ENCODE measurements at regions not wholly inside any gene's neighbourhood (a gene's known extent, or its start where the extent isn't known, plus 50 kb on each side); places are given as distances from the start of the nearest gene placed in this dataset.
"Not testable (repeated sequence)": the region's sequence is repeated elsewhere in the genome, so short reads cannot be mapped to it uniquely, and the experiment has no call there.

GRCh38 chr14:28820677-28821076 lies 54.1 kb downstream of the FOXG1 start:
- Mint-ChIP-seq H3K9me3 (peaks cover 17% of the 10 kb centered on the region), H3K27ac (no peak overlapping the region), H3K4me3 (no peak overlapping the region), H3K4me1 (no peaks in the 10 kb centered on the region), H3K36me3 (no peaks in the 10 kb centered on the region)
- no peak for DNase-seq (ENCODE audit: low spot score in 2 of 2)
- no peak for ATAC-seq

GRCh38 chr14:28821993-28822392 lies 55.4 kb downstream of the FOXG1 start:
- Mint-ChIP-seq H3K4me3 (no peak overlapping the region), H3K9me3 (peaks cover 24% of the 10 kb centered on the region), H3K36me3 (no peaks in the 10 kb centered on the region), H3K4me1 (no peaks in the 10 kb centered on the region), H3K27ac (no peak overlapping the region)
- DNase-seq (ENCODE audit: low spot score in 2 of 2) (no peak), ATAC-seq (no peak)

- no peak for DNase-seq (ENCODE audit: low spot score in 2 of 2)
- no peak overlapping the region for H3K27ac Mint-ChIP-seq
- ATAC-seq, result no peak
- no peaks in the 10 kb centered on the region for H3K36me3 Mint-ChIP-seq
- H3K4me1 Mint-ChIP-seq, result no peaks in the 10 kb centered on the region
- H3K4me3 Mint-ChIP-seq, result no peak overlapping the region
- H3K9me3 Mint-ChIP-seq, result peaks cover 29% of the 10 kb centered on the region
Observed at GRCh38 chr14:28823245-28823644, 56.7 kb downstream of the FOXG1 start.

DNA sequence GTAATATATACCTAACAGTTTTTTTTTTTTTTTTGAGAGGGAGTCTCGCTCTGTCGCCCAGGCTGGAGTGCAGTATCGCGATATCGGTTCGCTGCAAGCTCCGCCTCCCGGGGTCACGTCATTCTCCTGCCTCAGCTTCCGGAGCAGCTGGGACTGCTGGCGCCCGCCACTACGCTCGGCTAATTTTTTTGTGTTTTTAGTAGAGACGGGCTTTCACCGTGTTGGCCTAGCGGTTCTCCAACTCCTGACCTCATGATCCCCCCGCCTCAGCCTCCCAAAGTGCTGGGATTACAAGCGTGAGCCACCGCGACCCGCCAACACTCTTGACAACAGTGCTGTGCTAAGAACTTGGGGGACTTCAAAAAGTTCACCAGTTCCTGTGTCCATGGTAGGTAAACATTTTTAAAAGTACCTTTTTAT lies 63.5 kb downstream of the FOXG1 start:
- ATAC-seq (no peak), DNase-seq (ENCODE audit: low spot score in 2 of 2) (no peak)
- H3K9me3 Mint-ChIP-seq, result peaks cover 29% of the 10 kb centered on the region
- no peaks in the 10 kb centered on the region for H3K36me3 Mint-ChIP-seq
- no peak overlapping the region for H3K27ac Mint-ChIP-seq
- no peaks in the 10 kb centered on the region for H3K4me1 Mint-ChIP-seq
- H3K4me3 Mint-ChIP-seq, result no peak overlapping the region

DNA sequence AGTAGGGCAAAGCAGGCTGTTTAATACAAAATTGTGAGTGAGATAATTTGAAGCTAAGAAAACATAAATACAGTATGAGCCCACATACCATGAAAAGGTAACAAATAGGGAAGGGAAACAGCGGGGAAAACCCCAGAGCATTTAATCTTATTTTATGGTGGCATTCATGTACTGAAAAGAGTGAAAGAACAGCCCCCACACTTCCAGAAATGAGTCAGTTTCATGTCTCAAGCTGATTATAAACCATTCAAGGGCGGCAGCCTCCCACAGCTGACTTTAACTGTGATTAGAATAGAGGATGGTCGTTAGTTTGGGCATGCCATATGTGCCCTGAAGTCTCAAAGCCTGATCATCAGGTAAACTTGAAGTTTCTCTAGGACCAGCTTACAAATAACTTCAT lies 64.5 kb downstream of the FOXG1 start:
- peaks cover 22% of the 10 kb centered on the region for H3K9me3 Mint-ChIP-seq

GRCh38 chr14:28842569-28842968 lies 76.0 kb downstream of the FOXG1 start:
- not testable (repeated sequence) for H3K27ac Mint-ChIP-seq; H3K4me1 Mint-ChIP-seq; DNase-seq (ENCODE audit: low spot score in 2 of 2); H3K4me3 Mint-ChIP-seq; ATAC-seq; H3K36me3 Mint-ChIP-seq
- H3K9me3 Mint-ChIP-seq, result peaks cover 28% of the 10 kb centered on the region

More for the DNA sequence above, 64.5 kb downstream of the FOXG1 start:
- Mint-ChIP-seq H3K27ac (no peak overlapping the region), H3K4me1 (no peaks in the 10 kb centered on the region), H3K36me3 (no peaks in the 10 kb centered on the region), H3K4me3 (no peak overlapping the region)
- DNase-seq (ENCODE audit: low spot score in 2 of 2) (no peak), ATAC-seq (no peak)

GRCh38 chr14:28867571-28867970 lies 101.0 kb downstream of the FOXG1 start:
- H3K4me3 Mint-ChIP-seq, result no peak overlapping the region
- no peaks in the 10 kb centered on the region for H3K36me3 Mint-ChIP-seq
- peaks cover 22% of the 10 kb centered on the region for H3K9me3 Mint-ChIP-seq
- H3K27ac Mint-ChIP-seq, result no peak overlapping the region
- DNase-seq (ENCODE audit: low spot score in 2 of 2) (no peak), ATAC-seq (no peak)
- H3K4me1 Mint-ChIP-seq, result no peaks in the 10 kb centered on the region

DNA sequence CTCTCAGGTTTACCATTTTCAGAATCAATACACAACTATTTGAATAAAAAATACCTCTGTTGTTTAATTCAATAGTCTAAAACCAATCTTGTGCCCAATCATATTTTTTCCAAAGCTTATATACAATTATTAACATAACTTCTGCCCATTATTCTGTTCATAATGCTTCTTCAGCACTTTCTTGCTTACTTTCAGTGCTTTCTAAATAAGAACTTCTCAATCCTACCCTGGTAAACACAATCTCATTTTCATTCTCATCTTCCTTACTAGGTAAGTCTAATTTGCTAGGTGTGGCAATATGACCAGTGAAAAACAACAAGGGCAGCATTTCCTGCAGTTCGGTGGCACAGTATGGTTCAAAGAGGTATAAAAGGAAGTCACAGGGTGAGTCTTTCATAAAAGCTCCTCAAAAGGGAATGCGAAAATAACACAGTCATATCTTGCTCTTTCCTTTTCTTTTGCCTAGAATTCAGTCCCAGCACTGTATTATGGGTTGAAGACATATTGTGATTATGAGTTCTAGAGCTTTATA lies 103.5 kb downstream of the FOXG1 start:
- no peaks in the 10 kb centered on the region for H3K4me1 Mint-ChIP-seq
- no peak overlapping the region for H3K27ac Mint-ChIP-seq
- DNase-seq (ENCODE audit: low spot score in 2 of 2), result no peak
- no peaks in the 10 kb centered on the region for H3K36me3 Mint-ChIP-seq
- peaks cover 18% of the 10 kb centered on the region for H3K9me3 Mint-ChIP-seq
- no peak for ATAC-seq
- no peak overlapping the region for H3K4me3 Mint-ChIP-seq

GRCh38 chr14:28875934-28876571 lies 109.5 kb downstream of the FOXG1 start:
- peaks cover 7% of the 10 kb centered on the region for H3K9me3 Mint-ChIP-seq
- no peak overlapping the region for H3K27ac Mint-ChIP-seq
- no peak overlapping the region for H3K4me3 Mint-ChIP-seq
- no peaks in the 10 kb centered on the region for H3K36me3 Mint-ChIP-seq
- ATAC-seq (no peak), DNase-seq (ENCODE audit: low spot score in 2 of 2) (no peak)
- H3K4me1 Mint-ChIP-seq, result no peaks in the 10 kb centered on the region

DNA sequence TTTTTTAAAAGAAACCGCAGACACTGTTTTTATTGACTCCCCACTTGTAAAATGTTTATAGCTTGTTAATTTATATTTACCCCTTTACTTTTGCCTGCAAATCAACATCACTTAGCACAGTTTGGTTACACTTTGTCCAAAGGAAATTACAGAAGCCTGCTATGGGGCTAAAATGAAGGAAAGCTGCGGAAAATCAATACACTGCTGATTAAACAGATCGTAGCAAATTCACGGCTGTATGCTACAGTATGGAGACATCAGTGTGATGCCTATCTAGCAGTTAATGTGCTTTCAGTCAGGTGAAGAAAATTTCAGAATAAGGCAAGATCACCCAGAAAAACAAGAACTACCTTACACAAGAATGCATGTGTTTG lies 110.0 kb downstream of the FOXG1 start:
- peaks cover 7% of the 10 kb centered on the region for H3K9me3 Mint-ChIP-seq
- no peaks in the 10 kb centered on the region for H3K36me3 Mint-ChIP-seq
- DNase-seq (ENCODE audit: low spot score in 2 of 2) (no peak), ATAC-seq (no peak)
- no peaks in the 10 kb centered on the region for H3K4me1 Mint-ChIP-seq
- no peak overlapping the region for H3K27ac Mint-ChIP-seq
- H3K4me3 Mint-ChIP-seq, result no peak overlapping the region

DNA sequence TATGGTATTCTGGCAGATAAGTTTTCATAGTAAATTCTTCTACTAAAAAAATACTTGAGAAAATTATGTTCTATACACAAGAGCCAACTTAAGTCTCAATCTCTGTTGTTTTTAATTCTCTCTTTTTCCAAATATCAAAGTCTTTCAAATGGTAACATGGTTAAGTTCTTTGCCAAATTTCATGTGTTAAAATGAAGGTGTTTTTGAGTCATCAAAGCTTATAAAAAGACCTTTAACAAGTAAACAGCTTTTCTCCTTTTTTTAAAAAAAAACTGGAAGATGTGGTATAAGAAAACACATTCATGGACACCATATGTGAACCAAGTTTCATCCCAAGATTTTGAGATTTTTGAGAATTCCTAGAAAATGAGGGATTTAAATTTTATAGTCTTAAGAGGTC lies 111.3 kb downstream of the FOXG1 start:
- no peak overlapping the region for H3K4me3 Mint-ChIP-seq
- H3K27ac Mint-ChIP-seq, result no peak overlapping the region
- peaks cover 7% of the 10 kb centered on the region for H3K9me3 Mint-ChIP-seq
- ATAC-seq, result no peak
- no peak for DNase-seq (ENCODE audit: low spot score in 2 of 2)
- no peaks in the 10 kb centered on the region for H3K4me1 Mint-ChIP-seq
- no peaks in the 10 kb centered on the region for H3K36me3 Mint-ChIP-seq

DNA sequence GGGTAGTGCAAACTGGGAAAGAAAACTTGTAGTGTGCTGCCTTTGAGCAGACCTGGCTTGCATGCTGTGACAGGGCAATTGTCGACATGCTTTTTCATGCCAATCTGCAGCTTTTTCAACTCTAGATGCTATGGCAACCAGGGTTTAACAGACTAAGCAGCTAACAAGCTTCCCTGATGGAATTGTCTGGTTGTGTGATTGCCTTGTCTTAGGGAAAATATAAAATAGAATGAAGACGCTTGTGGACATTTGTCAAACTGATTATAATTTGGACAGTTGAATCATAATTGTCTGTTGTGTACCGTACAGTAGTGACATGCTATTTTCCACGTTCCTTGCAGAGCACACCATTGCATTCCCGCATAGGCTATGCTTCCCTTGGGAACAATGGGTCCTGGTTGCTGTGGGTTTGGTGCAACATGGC lies 113.0 kb downstream of the FOXG1 start:
- Mint-ChIP-seq H3K4me3 (no peak overlapping the region), H3K9me3 (peaks cover 7% of the 10 kb centered on the region), H3K36me3 (no peaks in the 10 kb centered on the region), H3K4me1 (no peaks in the 10 kb centered on the region), H3K27ac (no peak overlapping the region)
- no peak for ATAC-seq
- DNase-seq (ENCODE audit: low spot score in 2 of 2), result no peak

DNA sequence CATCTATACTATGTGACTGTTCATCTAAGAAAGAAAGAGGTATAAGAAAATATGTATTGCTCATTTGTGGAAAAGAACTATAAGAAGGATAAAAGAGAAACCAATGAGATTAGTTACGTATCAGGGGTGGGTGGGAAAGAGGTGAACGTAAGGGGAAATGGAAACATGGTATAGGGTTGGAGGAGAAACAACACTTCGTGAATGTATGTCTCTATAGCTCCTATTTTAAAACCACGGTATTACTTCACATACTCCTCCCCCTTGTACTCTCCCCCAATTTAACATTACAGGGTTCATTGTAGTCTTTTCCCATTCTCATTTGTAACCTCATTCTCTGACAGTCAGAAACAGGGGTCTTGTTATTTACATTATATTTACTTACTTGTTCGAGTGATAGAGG lies 120.4 kb downstream of the FOXG1 start:
- no peaks in the 10 kb centered on the region for H3K36me3 Mint-ChIP-seq
- H3K4me3 Mint-ChIP-seq, result no peak overlapping the region
- H3K4me1 Mint-ChIP-seq, result no peaks in the 10 kb centered on the region
- H3K27ac Mint-ChIP-seq, result no peak overlapping the region
- ATAC-seq, result no peak
- peaks cover 9% of the 10 kb centered on the region for H3K9me3 Mint-ChIP-seq
- no peak for DNase-seq (ENCODE audit: low spot score in 2 of 2)

- ATAC-seq (no peak), DNase-seq (ENCODE audit: low spot score in 2 of 2) (no peak)
- no peaks in the 10 kb centered on the region for H3K36me3 Mint-ChIP-seq
- no peaks in the 10 kb centered on the region for H3K4me1 Mint-ChIP-seq
- H3K9me3 Mint-ChIP-seq, result no peaks in the 10 kb centered on the region
- no peak overlapping the region for H3K4me3 Mint-ChIP-seq
- no peak overlapping the region for H3K27ac Mint-ChIP-seq
Observed at GRCh38 chr14:28895389-28895788, 128.8 kb downstream of the FOXG1 start.

- no peak for DNase-seq (ENCODE audit: low spot score in 2 of 2)
- H3K4me1 Mint-ChIP-seq, result no peaks in the 10 kb centered on the region
- no peaks in the 10 kb centered on the region for H3K36me3 Mint-ChIP-seq
- H3K27ac Mint-ChIP-seq, result no peak overlapping the region
- no peak overlapping the region for H3K4me3 Mint-ChIP-seq
- ATAC-seq, result no peak
- no peaks in the 10 kb centered on the region for H3K9me3 Mint-ChIP-seq
Observed at GRCh38 chr14:28896337-28896736, 129.8 kb downstream of the FOXG1 start.

GRCh38 chr14:28901631-28902030 lies 135.0 kb downstream of the FOXG1 start:
- no peaks in the 10 kb centered on the region for H3K36me3 Mint-ChIP-seq
- no peak overlapping the region for H3K27ac Mint-ChIP-seq
- no peak overlapping the region for H3K4me3 Mint-ChIP-seq
- no peak for ATAC-seq
- no peaks in the 10 kb centered on the region for H3K4me1 Mint-ChIP-seq
- H3K9me3 Mint-ChIP-seq, result peaks cover 16% of the 10 kb centered on the region
- DNase-seq (ENCODE audit: low spot score in 2 of 2), result no peak

- ATAC-seq (no peak), DNase-seq (ENCODE audit: low spot score in 2 of 2) (no peak)
- Mint-ChIP-seq H3K27ac (no peak overlapping the region), H3K4me1 (no peaks in the 10 kb centered on the region), H3K4me3 (no peak overlapping the region), H3K36me3 (no peaks in the 10 kb centered on the region), H3K9me3 (peaks cover 16% of the 10 kb centered on the region)
Observed at GRCh38 chr14:28902930-28903329, 136.3 kb downstream of the FOXG1 start.

Measured in stimulated activated effector memory CD8-positive, alpha-beta T cell treated with anti-CD3 and anti-CD28 coated beads, Interleukin-12 subunit alpha, Interleukin-12 subunit beta, amount 100 ng/mL, for 72 hours (primary cell).